Esophagus muscularis mucosa (tissue), 4 donors: ENCODE measurements at regions not wholly inside any gene's neighbourhood (a gene's known extent, or its start where the extent isn't known, plus 50 kb on each side); places are given as distances from the start of the nearest gene placed in this dataset.

Experiments used
- DNase-seq: peaks from one replicate; pipeline ENCODE4 v3.0.0-alpha.2; 2017; ENCODE audit errors: extremely low spot score
- H3K27ac ChIP-seq, 4 donors: fragments of 200-600 bp; sonication (generic); replicated peaks in 1 of 4; 1 replicate in 3 of 4; 2 replicates in 1 of 4; pipeline ENCODE4 v1.5.1; 2016 to 2019; ENCODE audit warnings: mild to moderate bottlenecking in 1 of 4
- H3K27me3 ChIP-seq, 4 donors: fragments of 200-600 bp; sonication (generic); one replicate each; pipeline versions ENCODE4 v1.5.1 to v1.6.0; 2016 to 2019
- H3K36me3 ChIP-seq, 4 donors: fragments of 200-600 bp; sonication (generic); one replicate each; pipeline ENCODE4 v1.5.1; 2016 to 2019
- H3K4me1 ChIP-seq, 4 donors: fragments of 200-600 bp; sonication (generic); one replicate each; pipeline ENCODE4 v1.5.1; 2016 to 2019
- H3K4me3 ChIP-seq, 4 donors: fragments of 200-600 bp; sonication (generic); 1 replicate in 2 of 4; 2 replicates in 2 of 4; pipeline ENCODE4 v1.5.1; 2016 to 2019; ENCODE audit warnings: mild to moderate bottlenecking in 4 of 4, moderate library complexity in 1 of 4
- H3K9me3 ChIP-seq, 4 donors: fragments of 200-600 bp; sonication (generic); 1 replicate in 3 of 4; 2 replicates in 1 of 4; pipeline ENCODE4 v1.5.1; 2016 to 2019
- EP300 ChIP-seq: sonication (generic); formaldehyde crosslinking; IDR thresholded peaks from one replicate; pipeline ENCODE4 v1.6.1; 2017; ENCODE audit warnings: antibody characterized with exemption
- POLR2A ChIP-seq: fragments of 450-650 bp; IDR thresholded peaks from one replicate; pipeline ENCODE4 v1.6.1; 2017; ENCODE audit warnings: antibody characterized with exemption, moderate library complexity, mild to moderate bottlenecking, low read depth
- POLR2AphosphoS5 ChIP-seq, 2 donors: sonication (generic); formaldehyde crosslinking; IDR thresholded peaks; one replicate each; pipeline ENCODE4 v1.6.1; 2017; ENCODE audit warnings: antibody characterized with exemption in 2 of 2
- WGBS: methylation state at CpG from one replicate; pipeline ENCODE4 v1.1.5; 2018; 5-methylcytosine and 5-hydroxymethylcytosine counted together
- intact Hi-C: fragments of 100-400 bp; cut with DNase I; formaldehyde crosslinking; loops from one replicate; pipeline ENCODE4 v1.15.1; 2023
- TF ChIP-seq, protein P1 (sequence below), 3 experiments: fragments of 200-600 bp in 2 of 3; fragments of 450-650 bp in 1 of 3; sonication (generic) in 2 of 3; IDR thresholded peaks; one replicate each; pipeline ENCODE4 v1.5.1; 2017 to 2019; ENCODE audit warnings: antibody characterized with exemption in 3 of 3, mild to moderate bottlenecking in 2 of 3, moderate library complexity in 1 of 3

DNA sequence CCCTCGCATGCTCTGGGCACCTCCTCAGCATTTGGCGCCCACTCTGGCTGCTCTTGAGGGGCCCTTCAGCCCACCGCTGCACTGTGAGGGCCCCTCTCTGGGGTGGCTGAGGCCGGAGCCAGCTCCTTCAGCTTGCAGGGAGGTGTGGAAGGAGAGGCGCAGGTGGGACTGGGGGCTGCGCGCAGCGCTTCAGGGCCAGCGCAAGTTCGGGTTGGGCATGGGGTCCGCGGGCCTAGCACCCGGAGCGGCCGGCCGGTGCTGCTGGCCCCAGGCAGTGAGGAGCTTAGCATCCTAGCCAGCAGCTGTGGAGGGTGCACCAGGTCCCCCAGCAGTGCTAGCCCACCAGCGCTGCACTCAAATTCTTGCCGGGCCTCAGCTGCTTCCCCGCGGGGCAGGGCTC is 305.6 kb upstream of the ANKRD30A start:
- Histone ChIP-seq H3K4me1 (no peaks in the 10 kb centered on the region), H3K27me3 (no peaks in the 10 kb centered on the region), H3K9me3 (no peaks in the 10 kb centered on the region), H3K36me3 (no peaks in the 10 kb centered on the region), H3K27ac (no peak overlapping the region), H3K4me3 (no peak overlapping the region)
- WGBS = 93% methylated on average over 18 of the region's 20 CpGs
- no peak for DNase-seq
- intact Hi-C loops = no loop called here
- TF ChIP-seq, protein P1, sequence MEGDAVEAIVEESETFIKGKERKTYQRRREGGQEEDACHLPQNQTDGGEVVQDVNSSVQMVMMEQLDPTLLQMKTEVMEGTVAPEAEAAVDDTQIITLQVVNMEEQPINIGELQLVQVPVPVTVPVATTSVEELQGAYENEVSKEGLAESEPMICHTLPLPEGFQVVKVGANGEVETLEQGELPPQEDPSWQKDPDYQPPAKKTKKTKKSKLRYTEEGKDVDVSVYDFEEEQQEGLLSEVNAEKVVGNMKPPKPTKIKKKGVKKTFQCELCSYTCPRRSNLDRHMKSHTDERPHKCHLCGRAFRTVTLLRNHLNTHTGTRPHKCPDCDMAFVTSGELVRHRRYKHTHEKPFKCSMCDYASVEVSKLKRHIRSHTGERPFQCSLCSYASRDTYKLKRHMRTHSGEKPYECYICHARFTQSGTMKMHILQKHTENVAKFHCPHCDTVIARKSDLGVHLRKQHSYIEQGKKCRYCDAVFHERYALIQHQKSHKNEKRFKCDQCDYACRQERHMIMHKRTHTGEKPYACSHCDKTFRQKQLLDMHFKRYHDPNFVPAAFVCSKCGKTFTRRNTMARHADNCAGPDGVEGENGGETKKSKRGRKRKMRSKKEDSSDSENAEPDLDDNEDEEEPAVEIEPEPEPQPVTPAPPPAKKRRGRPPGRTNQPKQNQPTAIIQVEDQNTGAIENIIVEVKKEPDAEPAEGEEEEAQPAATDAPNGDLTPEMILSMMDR (IDR thresholded peaks at IDR 0.05) = no peak
- TF ChIP-seq POLR2A (no peak), EP300 (no peak), POLR2AphosphoS5 (IDR thresholded peaks at IDR 0.05) (no peak)

DNA sequence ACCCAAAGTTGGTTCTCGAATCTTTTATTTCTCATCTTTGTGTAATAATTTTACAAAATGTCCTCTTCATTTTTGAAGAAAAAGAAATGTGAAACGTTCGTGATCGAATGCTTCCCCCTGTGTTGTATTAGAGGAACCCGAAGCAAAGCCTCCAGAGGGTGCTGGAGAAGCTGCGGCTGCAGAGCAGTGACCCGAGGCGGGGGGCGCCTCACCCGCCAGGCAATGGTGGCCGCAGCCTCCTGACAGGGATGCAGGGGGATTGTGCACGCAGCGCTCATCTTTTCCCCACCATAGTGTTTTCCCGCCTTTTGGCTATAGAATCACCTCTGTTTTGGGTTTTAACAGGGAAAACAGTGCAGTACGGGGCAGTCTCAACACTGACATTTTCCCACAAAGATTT is 307.5 kb upstream of the ANKRD30A start:
- Histone ChIP-seq H3K36me3 (no peaks in the 10 kb centered on the region), H3K4me1 (no peaks in the 10 kb centered on the region), H3K4me3 (no peak overlapping the region), H3K9me3 (no peaks in the 10 kb centered on the region), H3K27me3 (no peaks in the 10 kb centered on the region), H3K27ac (no peak overlapping the region)
- no peak for DNase-seq
- WGBS = 91% methylated on average over 15 of the region's 15 CpGs
- intact Hi-C loops = no loop called here
- TF ChIP-seq POLR2AphosphoS5 (IDR thresholded peaks at IDR 0.05) (no peak), POLR2A (no peak), EP300 (no peak)
- TF ChIP-seq, protein P1 (IDR thresholded peaks at IDR 0.05) = no peak

DNA sequence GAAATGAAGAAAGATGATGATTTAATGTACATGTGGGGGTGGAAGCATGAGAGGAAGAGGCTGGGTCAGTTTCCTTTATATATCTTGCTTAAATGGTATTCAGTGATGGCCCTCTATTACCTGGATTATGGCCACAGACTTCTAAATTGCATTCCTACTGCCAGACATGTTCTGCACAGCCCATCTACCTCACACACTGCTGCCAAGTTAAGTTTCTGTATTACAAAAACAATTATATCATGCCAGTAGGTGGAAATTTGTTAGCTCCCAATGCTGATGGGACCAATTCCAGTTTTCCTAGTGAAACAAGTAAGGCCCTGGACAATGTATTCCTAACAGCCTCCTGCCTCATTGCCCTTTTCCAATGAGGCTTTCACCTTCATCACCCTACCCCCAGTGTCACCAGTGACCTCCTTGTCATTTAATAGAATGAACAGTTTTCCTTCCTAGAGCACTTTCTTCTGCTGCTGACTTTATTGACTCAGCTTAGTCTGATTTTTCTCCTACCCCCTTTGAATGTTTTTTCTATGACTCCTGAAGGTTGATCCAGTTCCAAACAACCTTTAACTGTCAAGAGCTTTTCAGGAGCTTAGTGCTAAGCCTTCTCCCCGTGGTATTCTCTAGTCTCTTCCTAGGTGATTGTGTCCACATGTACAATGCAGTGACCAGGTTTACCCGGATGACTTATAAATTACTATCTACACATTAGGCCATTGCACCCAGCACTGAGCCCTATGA is 316.6 kb upstream of the ANKRD30A start:
- H3K4me3 ChIP-seq = no peak overlapping the region
- no peaks in the 10 kb centered on the region for H3K27me3 ChIP-seq
- H3K4me1 ChIP-seq = peaks cover 0 to 25% (median 22%) of the 10 kb centered on the region in 4 donors
- 69% methylated on average over 2 of the region's 2 CpGs for WGBS
- no peak for TF ChIP-seq EP300
- TF ChIP-seq, protein P1 (IDR thresholded peaks at IDR 0.05) = no peak
- TF ChIP-seq POLR2A = no peak
- no peak for TF ChIP-seq POLR2AphosphoS5 (IDR thresholded peaks at IDR 0.05)
- intact Hi-C loops = no loop called here
- no peaks in the 10 kb centered on the region for H3K36me3 ChIP-seq
- no peak for DNase-seq
- peak overlapping the region; percentile 25 to 74 (median 72) for H3K27ac ChIP-seq
- no peaks in the 10 kb centered on the region for H3K9me3 ChIP-seq

GRCh38 chr10:36803229-36803628 is 322.2 kb upstream of the ANKRD30A start:
- H3K9me3 ChIP-seq = no peaks in the 10 kb centered on the region
- no peaks in the 10 kb centered on the region for H3K36me3 ChIP-seq
- H3K4me3 ChIP-seq = no peak overlapping the region
- 73% methylated on average over 6 of the region's 6 CpGs for WGBS
- TF ChIP-seq POLR2AphosphoS5 (IDR thresholded peaks at IDR 0.05) (no peak), POLR2A (no peak), EP300 (no peak)
- H3K27ac ChIP-seq = peak overlapping the region; percentile 7 to 66 (median 62)
- intact Hi-C loops = no loop called here
- no peak for DNase-seq
- H3K27me3 ChIP-seq = no peaks in the 10 kb centered on the region
- peaks cover 10 to 45% (median 40%) of the 10 kb centered on the region in 4 donors for H3K4me1 ChIP-seq

GRCh38 chr10:36802490-36803153 is 322.8 kb upstream of the ANKRD30A start:
- Histone ChIP-seq H3K4me1 (peaks cover 10 to 41% (median 35%) of the 10 kb centered on the region in 4 donors), H3K27ac (peak overlapping the region; percentile 7 to 66 (median 62)), H3K4me3 (no peak overlapping the region), H3K27me3 (no peaks in the 10 kb centered on the region), H3K36me3 (no peaks in the 10 kb centered on the region), H3K9me3 (no peaks in the 10 kb centered on the region)
- intact Hi-C loops = no loop called here
- 36% methylated on average over 10 of the region's 13 CpGs for WGBS
- no peak for DNase-seq
- TF ChIP-seq POLR2A (no peak), POLR2AphosphoS5 (IDR thresholded peaks at IDR 0.05) (no peak), EP300 (no peak)
- TF ChIP-seq, protein P1 (IDR thresholded peaks at IDR 0.05) = no peak
